Keratinocyte (primary cell): ENCODE measurements at regions not wholly inside any gene's neighbourhood (a gene's known extent, or its start where the extent isn't known, plus 50 kb on each side); places are given as distances from the start of the nearest gene placed in this dataset.

Source experiments
- DNase-seq: peaks from one replicate; pipeline ENCODE4 v3.0.0-alpha.2; 2011; ENCODE audit warnings: low read depth, missing footprints, low spot score
- FAIRE-seq: peaks from 2 replicates; lab custom pipeline; 2011; peaks lifted over from hg19 to GRCh38; lab: Jason Lieb, UNC
- H2AFZ ChIP-seq: 2 replicates; pipeline ENCODE4 v1.6.0; 2012; ENCODE audit warnings: low read length, control low read depth, inconsistent platforms; ENCODE audit not compliant: control insufficient read depth
- H3K27ac ChIP-seq: 2 replicates; pipeline ENCODE4 v1.5.1; 2011; ENCODE audit warnings: low read length; ENCODE audit not compliant: control insufficient read depth, insufficient read depth
- H3K27me3 ChIP-seq: 3 replicates; pipeline ENCODE4 v1.6.0; 2011; ENCODE audit warnings: low read length; ENCODE audit not compliant: control insufficient read depth, insufficient read depth; ENCODE audit errors: extremely low read depth
- H3K36me3 ChIP-seq, 2 experiments: 2 replicates in 1 of 2; 3 replicates in 1 of 2; pipeline ENCODE4 v1.5.1; 2011; ENCODE audit warnings: low read length in 2 of 2, mild to moderate bottlenecking in 1 of 2; ENCODE audit not compliant: control insufficient read depth in 2 of 2, insufficient read depth in 2 of 2; ENCODE audit errors: extremely low read depth in 1 of 2
- H3K4me1 ChIP-seq: 3 replicates; pipeline ENCODE4 v1.5.1; 2011; ENCODE audit warnings: low read length; ENCODE audit not compliant: control insufficient read depth, insufficient read depth; ENCODE audit errors: extremely low read depth
- H3K4me2 ChIP-seq: 3 replicates; pipeline ENCODE4 v1.6.0; 2011; ENCODE audit warnings: low read depth, low read length; ENCODE audit not compliant: control insufficient read depth, insufficient read depth; ENCODE audit errors: extremely low read depth
- H3K4me3 ChIP-seq, 3 experiments: fragments of 200-600 bp in 1 of 3; sonication (generic) in 1 of 3; 2 replicates in 2 of 3; 3 replicates in 1 of 3; pipeline ENCODE4 v1.5.1; 2011 to 2016; ENCODE audit warnings: low read length in 3 of 3, mild to moderate bottlenecking in 3 of 3, control low read depth in 2 of 3, inconsistent platforms in 1 of 3, low read depth in 1 of 3, mixed read lengths in 1 of 3, mixed run types in 1 of 3, moderate library complexity in 1 of 3; ENCODE audit not compliant: control insufficient read depth in 2 of 3, insufficient read depth in 2 of 3; ENCODE audit errors: extremely low read depth in 1 of 3
- H3K79me2 ChIP-seq: 2 replicates; pipeline ENCODE4 v1.6.0; 2012; ENCODE audit warnings: low read length; ENCODE audit not compliant: control insufficient read depth, insufficient read depth
- H3K9ac ChIP-seq: 3 replicates; pipeline ENCODE4 v1.6.0; 2011; ENCODE audit warnings: low read length; ENCODE audit not compliant: control insufficient read depth, insufficient read depth; ENCODE audit errors: extremely low read depth
- H3K9me1 ChIP-seq: 3 replicates; pipeline ENCODE4 v1.6.0; 2011; ENCODE audit warnings: low read length; ENCODE audit not compliant: control insufficient read depth, insufficient read depth; ENCODE audit errors: extremely low read depth
- H3K9me3 ChIP-seq: 2 replicates; pipeline ENCODE4 v1.5.1; 2012; ENCODE audit warnings: low read depth, low read length; ENCODE audit not compliant: control insufficient read depth
- H4K20me1 ChIP-seq: 3 replicates; pipeline ENCODE4 v1.6.0; 2011; ENCODE audit warnings: low read length; ENCODE audit not compliant: control insufficient read depth, insufficient read depth; ENCODE audit errors: extremely low read depth
- EZH2 ChIP-seq: IDR thresholded peaks from one replicate; pipeline ENCODE4 v1.6.1; 2012; ENCODE audit warnings: inconsistent platforms, mild to moderate bottlenecking, low read length, moderate library complexity
- dilution Hi-C: fragments of 300-500 bp; cut with MboI; formaldehyde crosslinking; loops from one replicate; pipeline ENCODE4 v1.7.0; 2020; ENCODE audit warnings: low sequenced_read_pairs; ENCODE audit not compliant: extremely low pct_ligation_motif_present
- TF ChIP-seq, protein P1 (sequence below), 3 experiments: IDR thresholded peaks in 1 of 3; conservative IDR thresholded peaks in 1 of 3; optimal IDR thresholded peaks in 1 of 3; 2 replicates in 2 of 3; 3 replicates in 1 of 3; pipeline versions ENCODE3 to v1.5.1; 2011; ENCODE audit warnings: low read length in 3 of 3, mild to moderate bottlenecking in 3 of 3, moderate library complexity in 2 of 3, control low read depth in 1 of 3, inconsistent platforms in 1 of 3; ENCODE audit not compliant: insufficient read depth in 2 of 3; ENCODE audit errors: extremely low read depth in 1 of 3

DNA sequence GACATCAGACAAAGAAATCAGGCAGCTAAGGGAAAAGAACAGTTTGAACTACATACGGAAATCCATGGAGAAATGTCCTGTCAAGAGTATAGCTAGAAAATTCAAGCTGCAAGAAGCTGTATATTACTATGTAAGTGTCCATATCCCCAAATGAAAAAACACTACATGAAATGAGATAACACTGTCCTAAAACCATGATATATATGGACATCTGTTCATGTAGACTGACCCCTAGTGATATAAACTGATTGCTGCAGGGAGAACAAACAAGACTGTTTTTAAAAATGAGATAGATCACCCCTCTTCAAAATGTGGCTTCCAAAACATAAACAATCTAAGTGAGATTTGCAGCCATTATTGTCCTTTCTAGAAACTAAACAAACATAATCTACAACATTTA is 985.6 kb downstream of the EPHA3 start:
- Histone ChIP-seq H3K4me3 (no peak overlapping the region), H3K79me2 (no peaks in the 10 kb centered on the region), H3K36me3 (no peaks in the 10 kb centered on the region), H4K20me1 (no peaks in the 10 kb centered on the region), H3K27ac (no peak overlapping the region), H3K4me1 (no peaks in the 10 kb centered on the region), H2AFZ (no peak overlapping the region), H3K4me2 (no peak overlapping the region), H3K9me1 (no peaks in the 10 kb centered on the region), H3K9ac (no peak overlapping the region), H3K27me3 (no peaks in the 10 kb centered on the region), H3K9me3 (no peaks in the 10 kb centered on the region)
- DNase-seq (no peak), FAIRE-seq (no peak)
- dilution Hi-C loops, result no loop called here
- TF ChIP-seq EZH2, result no peak
- TF ChIP-seq, protein P1, sequence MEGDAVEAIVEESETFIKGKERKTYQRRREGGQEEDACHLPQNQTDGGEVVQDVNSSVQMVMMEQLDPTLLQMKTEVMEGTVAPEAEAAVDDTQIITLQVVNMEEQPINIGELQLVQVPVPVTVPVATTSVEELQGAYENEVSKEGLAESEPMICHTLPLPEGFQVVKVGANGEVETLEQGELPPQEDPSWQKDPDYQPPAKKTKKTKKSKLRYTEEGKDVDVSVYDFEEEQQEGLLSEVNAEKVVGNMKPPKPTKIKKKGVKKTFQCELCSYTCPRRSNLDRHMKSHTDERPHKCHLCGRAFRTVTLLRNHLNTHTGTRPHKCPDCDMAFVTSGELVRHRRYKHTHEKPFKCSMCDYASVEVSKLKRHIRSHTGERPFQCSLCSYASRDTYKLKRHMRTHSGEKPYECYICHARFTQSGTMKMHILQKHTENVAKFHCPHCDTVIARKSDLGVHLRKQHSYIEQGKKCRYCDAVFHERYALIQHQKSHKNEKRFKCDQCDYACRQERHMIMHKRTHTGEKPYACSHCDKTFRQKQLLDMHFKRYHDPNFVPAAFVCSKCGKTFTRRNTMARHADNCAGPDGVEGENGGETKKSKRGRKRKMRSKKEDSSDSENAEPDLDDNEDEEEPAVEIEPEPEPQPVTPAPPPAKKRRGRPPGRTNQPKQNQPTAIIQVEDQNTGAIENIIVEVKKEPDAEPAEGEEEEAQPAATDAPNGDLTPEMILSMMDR (optimal IDR thresholded peaks at IDR 0.05 in 1 of 3, IDR thresholded peaks at IDR 0.05 in 1 of 3, conservative IDR thresholded peaks at IDR 0.05 in 1 of 3; ENCODE audit: extremely low read depth in 1 of 3, insufficient read depth in 2 of 3, low read length in 3 of 3), result peak in 2 of 3 experiments; percentile 27 to 30

DNA sequence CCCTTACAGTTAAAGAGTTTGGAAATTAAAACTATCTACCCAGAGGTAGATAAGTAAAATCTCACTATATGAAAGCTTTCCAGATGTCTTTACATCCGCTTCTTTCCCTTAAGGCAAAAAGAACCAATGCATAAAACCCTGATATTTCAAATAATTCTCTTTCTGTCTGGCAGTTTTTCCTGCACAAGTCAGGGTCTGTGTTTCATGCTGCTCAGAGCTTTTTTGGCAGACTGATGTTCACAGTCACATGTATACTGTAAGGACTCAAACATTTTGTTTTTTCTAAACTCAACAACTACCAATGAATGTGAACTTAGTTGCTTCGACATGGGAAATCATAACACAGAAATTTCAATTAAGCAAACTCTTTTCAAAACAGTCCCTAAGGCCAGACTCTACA is 988.4 kb downstream of the EPHA3 start:
- no peaks in the 10 kb centered on the region for H3K27me3 ChIP-seq
- H2AFZ ChIP-seq, result no peak overlapping the region
- H3K27ac ChIP-seq, result no peak overlapping the region
- H3K9ac ChIP-seq, result no peak overlapping the region
- dilution Hi-C loops, result no loop called here
- H3K4me3 ChIP-seq, result no peak overlapping the region
- H4K20me1 ChIP-seq, result no peaks in the 10 kb centered on the region
- H3K36me3 ChIP-seq, result no peaks in the 10 kb centered on the region
- DNase-seq (no peak), FAIRE-seq (no peak)
- no peak overlapping the region for H3K4me2 ChIP-seq
- no peaks in the 10 kb centered on the region for H3K4me1 ChIP-seq
- no peaks in the 10 kb centered on the region for H3K9me3 ChIP-seq
- no peaks in the 10 kb centered on the region for H3K9me1 ChIP-seq
- no peaks in the 10 kb centered on the region for H3K79me2 ChIP-seq
- TF ChIP-seq, protein P1 (optimal IDR thresholded peaks at IDR 0.05 in 1 of 3, IDR thresholded peaks at IDR 0.05 in 1 of 3, conservative IDR thresholded peaks at IDR 0.05 in 1 of 3; ENCODE audit: extremely low read depth in 1 of 3, insufficient read depth in 2 of 3, low read length in 3 of 3), result no peak
- no peak for TF ChIP-seq EZH2
